A549 (cell line): ENCODE measurements at regions not wholly inside any gene's neighbourhood (a gene's known extent, or its start where the extent isn't known, plus 50 kb on each side); places are given as distances from the start of the nearest gene placed in this dataset.

Experiments used
- ATAC-seq, 2 experiments: fragments of 200-7000 bp in 1 of 2; fragments of >200 bp in 1 of 2; cut with Nextera tagmentation in 1 of 2; cut with Tn5 transposase in 1 of 2; 3 replicates each; pipeline versions ENCODE4 v1.8.0 to v1.9.1; 2018 to 2020; ENCODE audit warnings: mild to moderate bottlenecking in 1 of 2, moderate library complexity in 1 of 2
- CTCF ChIA-PET: fragments of 300-600 bp; sonication (Branson Sonifier 250); formaldehyde crosslinking; extraction: SDS; loops from one replicate; lab custom pipeline; 2021; ENCODE audit warnings: antibody characterized with exemption, inconsistent platforms; lab: Yijun Ruan, JAX
- POLR2A ChIA-PET: fragments of 350-600 bp; formaldehyde crosslinking; extraction: SDS; loops from one replicate; lab custom pipeline; 2021; ENCODE audit warnings: antibody characterized with exemption, inconsistent platforms; lab: Yijun Ruan, JAX
- DNase-seq, 2 experiments: peaks; one replicate each; pipeline versions ENCODE4 v3.0.0 to v3.0.0-alpha.2; 2011 to 2016; ENCODE audit warnings: low read depth in 1 of 2, low spot score in 1 of 2
- FAIRE-seq: peaks from 2 replicates; lab custom pipeline; 2011; peaks lifted over from hg19 to GRCh38; lab: Jason Lieb, UNC
- H3K27ac ChIP-seq, 2 experiments: fragments of >200 bp; sonication (Bioruptor Twin); formaldehyde crosslinking; 3 replicates each; pipeline ENCODE4 v1.5.1; 2016 to 2017
- H3K4me1 ChIP-seq: fragments of >200 bp; sonication (Bioruptor Twin); formaldehyde crosslinking; 3 replicates; pipeline ENCODE4 v1.6.1; 2016
- H3K4me2 ChIP-seq: fragments of >200 bp; sonication (Bioruptor Twin); formaldehyde crosslinking; 3 replicates; pipeline ENCODE4 v1.6.1; 2016
- H3K4me3 ChIP-seq: fragments of >200 bp; sonication (Bioruptor Twin); formaldehyde crosslinking; 3 replicates; pipeline ENCODE4 v1.5.1; 2016
- H3K9me3 ChIP-seq: fragments of >200 bp; sonication (Bioruptor Twin); formaldehyde crosslinking; 3 replicates; pipeline ENCODE4 v1.6.1; 2016
- BCL3 ChIP-seq: fragments of >200 bp; sonication (Bioruptor Twin); formaldehyde crosslinking; IDR thresholded peaks from 3 replicates; pipeline ENCODE4 v1.6.1; 2016
- CBX8 ChIP-seq: fragments of 200-600 bp; sonication (generic); IDR thresholded peaks from 2 replicates; pipeline ENCODE4 v1.6.1; 2016
- CEBPB ChIP-seq, 2 experiments: fragments of >200 bp in 1 of 2; sonication (Bioruptor Twin) in 1 of 2; formaldehyde crosslinking in 1 of 2; IDR thresholded peaks; 2 replicates each; pipeline ENCODE4 v1.6.1; 2012 to 2016
- EHF ChIP-seq: fragments of 250-450 bp; sonication (Bioruptor Pico); IDR thresholded peaks from 2 replicates; pipeline ENCODE4 v1.5.0; 2020; ENCODE audit warnings: mild to moderate bottlenecking
- EP300 ChIP-seq, 2 experiments: fragments of >200 bp; sonication (Bioruptor Twin); formaldehyde crosslinking; IDR thresholded peaks; 2 replicates in 1 of 2; 3 replicates in 1 of 2; pipeline ENCODE4 v1.6.1; 2016 to 2017
- FOSB ChIP-seq: fragments of 250-450 bp; sonication (Bioruptor Pico); IDR thresholded peaks from 2 replicates; pipeline ENCODE4 v1.5.0; 2020; ENCODE audit warnings: mild to moderate bottlenecking, moderate library complexity
- HEYL ChIP-seq: fragments of 250-450 bp; sonication (Bioruptor Pico); IDR thresholded peaks from 2 replicates; pipeline ENCODE4 v1.8.0; 2021; ENCODE audit warnings: mild to moderate bottlenecking, moderate library complexity
- JUNB ChIP-seq: fragments of >200 bp; sonication (Bioruptor Twin); formaldehyde crosslinking; IDR thresholded peaks from 2 replicates; pipeline ENCODE4 v1.6.1; 2016
- KDM5A ChIP-seq: fragments of 200-600 bp; sonication (generic); IDR thresholded peaks from 2 replicates; pipeline ENCODE4 v1.6.1; 2016; ENCODE audit warnings: antibody characterized with exemption, mild to moderate bottlenecking
- MAFK ChIP-seq: fragments of 450-650 bp; IDR thresholded peaks from 2 replicates; pipeline ENCODE4 v1.6.1; 2014; ENCODE audit not compliant: partially characterized antibody
- NFE2L2 ChIP-seq: fragments of 150-350 bp; conservative IDR thresholded peaks from 2 replicates; pipeline ENCODE4 v1.6.1; 2014; ENCODE audit warnings: low read length
- NPAS2 ChIP-seq: fragments of 250-450 bp; sonication (Bioruptor Pico); IDR thresholded peaks from 2 replicates; pipeline ENCODE4 v1.8.0; 2022; ENCODE audit warnings: mild to moderate bottlenecking, moderate library complexity, borderline replicate concordance
- NR3C1 ChIP-seq: fragments of >200 bp; sonication (Bioruptor Twin); formaldehyde crosslinking; IDR thresholded peaks from 3 replicates; pipeline ENCODE4 v1.6.1; 2017
- PHF8 ChIP-seq: fragments of 200-600 bp; sonication (generic); IDR thresholded peaks from 2 replicates; pipeline ENCODE4 v1.6.1; 2016; ENCODE audit warnings: low read depth, mild to moderate bottlenecking, antibody characterized with exemption, moderate library complexity, borderline replicate concordance
- POLR2AphosphoS2 ChIP-seq: conservative IDR thresholded peaks from 2 replicates; pipeline ENCODE4 v1.6.1; 2012; ENCODE audit warnings: low read length, improper control_type of control experiment, inconsistent platforms
- USF2 ChIP-seq: fragments of 450-650 bp; IDR thresholded peaks from 2 replicates; pipeline ENCODE4 v1.6.1; 2014; ENCODE audit warnings: antibody characterized with exemption
- WGBS: methylation state at CpG from one replicate; pipeline ENCODE4 v1.1.6; 2017; ENCODE audit errors: missing lambda C conversion rate; 5-methylcytosine and 5-hydroxymethylcytosine counted together
- TF ChIP-seq, protein P1 (sequence below): IDR thresholded peaks from 2 replicates; pipeline ENCODE4 v1.6.1; 2012
- TF ChIP-seq, protein P2 (sequence below): fragments of >200 bp; sonication (Bioruptor Twin); formaldehyde crosslinking; IDR thresholded peaks from 3 replicates; pipeline ENCODE4 v1.5.1; 2016
- TF ChIP-seq, protein P3 (sequence below): fragments of 250-450 bp; sonication (Bioruptor Pico); IDR thresholded peaks from 2 replicates; pipeline ENCODE4 v1.5.0; 2020; ENCODE audit warnings: low read depth, mild to moderate bottlenecking, moderate library complexity

GRCh38 chr13:40084934-40085333 lies 429.5 kb downstream of the COG6 start:
- Histone ChIP-seq H3K4me2 (no peak overlapping the region), H3K4me3 (no peak overlapping the region), H3K9me3 (no peaks in the 10 kb centered on the region), H3K4me1 (no peaks in the 10 kb centered on the region), H3K27ac (no peak overlapping the region)
- CTCF ChIA-PET, result interaction anchor here (1.8 kb wide), 1 partner anchor 10 kb away, joined by 7 read pairs; no protein-coding TSS in a partner anchor
- DNase-seq, result no peak
- ATAC-seq, result no peak
- WGBS, result 65% methylated on average over 2 of the region's 2 CpGs
- no peak for TF ChIP-seq BCL3
- no peak for TF ChIP-seq EP300 (IDR thresholded peaks at IDR 0.05)
- TF ChIP-seq CBX8, result no peak
- TF ChIP-seq PHF8, result no peak
- TF ChIP-seq, protein P1, sequence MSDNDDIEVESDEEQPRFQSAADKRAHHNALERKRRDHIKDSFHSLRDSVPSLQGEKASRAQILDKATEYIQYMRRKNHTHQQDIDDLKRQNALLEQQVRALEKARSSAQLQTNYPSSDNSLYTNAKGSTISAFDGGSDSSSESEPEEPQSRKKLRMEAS, result no peak
- TF ChIP-seq USF2, result no peak
- no peak for TF ChIP-seq HEYL (CRISPR knock-in tag)
- TF ChIP-seq, protein P2, sequence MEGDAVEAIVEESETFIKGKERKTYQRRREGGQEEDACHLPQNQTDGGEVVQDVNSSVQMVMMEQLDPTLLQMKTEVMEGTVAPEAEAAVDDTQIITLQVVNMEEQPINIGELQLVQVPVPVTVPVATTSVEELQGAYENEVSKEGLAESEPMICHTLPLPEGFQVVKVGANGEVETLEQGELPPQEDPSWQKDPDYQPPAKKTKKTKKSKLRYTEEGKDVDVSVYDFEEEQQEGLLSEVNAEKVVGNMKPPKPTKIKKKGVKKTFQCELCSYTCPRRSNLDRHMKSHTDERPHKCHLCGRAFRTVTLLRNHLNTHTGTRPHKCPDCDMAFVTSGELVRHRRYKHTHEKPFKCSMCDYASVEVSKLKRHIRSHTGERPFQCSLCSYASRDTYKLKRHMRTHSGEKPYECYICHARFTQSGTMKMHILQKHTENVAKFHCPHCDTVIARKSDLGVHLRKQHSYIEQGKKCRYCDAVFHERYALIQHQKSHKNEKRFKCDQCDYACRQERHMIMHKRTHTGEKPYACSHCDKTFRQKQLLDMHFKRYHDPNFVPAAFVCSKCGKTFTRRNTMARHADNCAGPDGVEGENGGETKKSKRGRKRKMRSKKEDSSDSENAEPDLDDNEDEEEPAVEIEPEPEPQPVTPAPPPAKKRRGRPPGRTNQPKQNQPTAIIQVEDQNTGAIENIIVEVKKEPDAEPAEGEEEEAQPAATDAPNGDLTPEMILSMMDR, result no peak
- TF ChIP-seq, protein P3, sequence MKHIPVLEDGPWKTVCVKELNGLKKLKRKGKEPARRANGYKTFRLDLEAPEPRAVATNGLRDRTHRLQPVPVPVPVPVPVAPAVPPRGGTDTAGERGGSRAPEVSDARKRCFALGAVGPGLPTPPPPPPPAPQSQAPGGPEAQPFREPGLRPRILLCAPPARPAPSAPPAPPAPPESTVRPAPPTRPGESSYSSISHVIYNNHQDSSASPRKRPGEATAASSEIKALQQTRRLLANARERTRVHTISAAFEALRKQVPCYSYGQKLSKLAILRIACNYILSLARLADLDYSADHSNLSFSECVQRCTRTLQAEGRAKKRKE (CRISPR knock-in tag), result no peak
- TF ChIP-seq NPAS2 (CRISPR knock-in tag), result no peak
- TF ChIP-seq NR3C1, result no peak
- no peak for TF ChIP-seq EHF
- TF ChIP-seq FOSB, result no peak
- no peak for TF ChIP-seq KDM5A
- no peak for TF ChIP-seq NFE2L2
- TF ChIP-seq CEBPB (IDR thresholded peaks at IDR 0.05), result no peak
- TF ChIP-seq MAFK, result no peak
- no peak for FAIRE-seq
- POLR2A ChIA-PET, result no interaction called here

- no peak overlapping the region for H3K27ac ChIP-seq
- no peak for DNase-seq
- WGBS, result 80% methylated on average over 15 of the region's 15 CpGs
- CTCF ChIA-PET, result interaction anchor here (1.4 kb wide), 1 partner anchor 18 kb away, joined by 5 read pairs; no protein-coding TSS in a partner anchor
- no peak overlapping the region for H3K4me2 ChIP-seq
- POLR2A ChIA-PET, result no interaction called here
- TF ChIP-seq, protein P1, result no peak
- no peak for TF ChIP-seq EP300 (IDR thresholded peaks at IDR 0.05)
- no peak for TF ChIP-seq POLR2AphosphoS2
- TF ChIP-seq JUNB, result no peak
- no peak for ATAC-seq
- FAIRE-seq, result no peak
- H3K9me3 ChIP-seq, result no peaks in the 10 kb centered on the region
- H3K4me3 ChIP-seq, result no peak overlapping the region
- H3K4me1 ChIP-seq, result no peaks in the 10 kb centered on the region
Observed at GRCh38 chr13:40087091-40088002, 431.9 kb downstream of the COG6 start.
